ENCODE measurements at regions not wholly inside any gene's neighbourhood (a gene's known extent, or its start where the extent isn't known, plus 50 kb on each side); places are given as distances from the start of the nearest gene placed in this dataset.

- Histone ChIP-seq H3K9me3 (no peaks in the 10 kb centered on the region), H3K27me3 (no peaks in the 10 kb centered on the region), H3K36me3 (no peaks in the 10 kb centered on the region), H3K4me3 (no peak overlapping the region)
- no peak for DNase-seq
Measured at GRCh38 chr4:127045861-127046260, 586.9 kb upstream of the INTU start.

GRCh38 chr4:127047930-127048329 lies 584.8 kb upstream of the INTU start:
- DNase-seq = no peak
- Histone ChIP-seq H3K36me3 (no peaks in the 10 kb centered on the region), H3K4me3 (no peak overlapping the region), H3K27me3 (no peaks in the 10 kb centered on the region), H3K9me3 (no peaks in the 10 kb centered on the region)

GRCh38 chr4:127048376-127049044 lies 584.2 kb upstream of the INTU start:
- Histone ChIP-seq H3K27me3 (no peaks in the 10 kb centered on the region), H3K9me3 (no peaks in the 10 kb centered on the region), H3K4me3 (no peak overlapping the region), H3K36me3 (no peaks in the 10 kb centered on the region)
- no peak for DNase-seq

- Histone ChIP-seq H3K4me3 (no peak overlapping the region), H3K36me3 (no peaks in the 10 kb centered on the region), H3K9me3 (no peaks in the 10 kb centered on the region), H3K27me3 (no peaks in the 10 kb centered on the region)
- DNase-seq = no peak
Measured at GRCh38 chr4:127049526-127049925, 583.2 kb upstream of the INTU start.

- Histone ChIP-seq H3K9me3 (no peaks in the 10 kb centered on the region), H3K36me3 (no peaks in the 10 kb centered on the region), H3K27me3 (no peaks in the 10 kb centered on the region), H3K4me3 (no peak overlapping the region)
- DNase-seq = no peak
Measured at GRCh38 chr4:127052742-127053141, 580.0 kb upstream of the INTU start.

- H3K9me3 ChIP-seq = no peaks in the 10 kb centered on the region
- H3K27me3 ChIP-seq = no peaks in the 10 kb centered on the region
- H3K36me3 ChIP-seq = no peaks in the 10 kb centered on the region
- H3K4me3 ChIP-seq = no peak overlapping the region
- peak; percentile 66 for DNase-seq
Measured at GRCh38 chr4:127055357-127055756, 577.4 kb upstream of the INTU start.

- Histone ChIP-seq H3K27me3 (no peaks in the 10 kb centered on the region), H3K4me3 (no peak overlapping the region), H3K9me3 (no peaks in the 10 kb centered on the region), H3K36me3 (no peaks in the 10 kb centered on the region)
- DNase-seq = no peak
Measured at GRCh38 chr4:127069675-127070074, 563.1 kb upstream of the INTU start.

- no peaks in the 10 kb centered on the region for H3K9me3 ChIP-seq
- no peak for DNase-seq
- no peak overlapping the region for H3K4me3 ChIP-seq
- H3K36me3 ChIP-seq = no peaks in the 10 kb centered on the region
- no peaks in the 10 kb centered on the region for H3K27me3 ChIP-seq
Measured at GRCh38 chr4:127071443-127071842, 561.3 kb upstream of the INTU start.

GRCh38 chr4:127080141-127080540 lies 552.6 kb upstream of the INTU start:
- Histone ChIP-seq H3K27me3 (no peaks in the 10 kb centered on the region), H3K36me3 (no peaks in the 10 kb centered on the region), H3K4me3 (no peak overlapping the region), H3K9me3 (no peaks in the 10 kb centered on the region)
- DNase-seq = no peak

- DNase-seq = no peak
- H3K9me3 ChIP-seq = no peaks in the 10 kb centered on the region
- no peaks in the 10 kb centered on the region for H3K27me3 ChIP-seq
- no peaks in the 10 kb centered on the region for H3K36me3 ChIP-seq
- no peak overlapping the region for H3K4me3 ChIP-seq
Measured at GRCh38 chr4:127081041-127081440, 551.7 kb upstream of the INTU start.

- DNase-seq = no peak
Measured at GRCh38 chr4:127082986-127083385, 549.8 kb upstream of the INTU start.

GRCh38 chr4:127084666-127085065 lies 548.1 kb upstream of the INTU start:
- Histone ChIP-seq H3K9me3 (no peaks in the 10 kb centered on the region), H3K36me3 (no peaks in the 10 kb centered on the region), H3K4me3 (no peak overlapping the region), H3K27me3 (no peaks in the 10 kb centered on the region)
- no peak for DNase-seq

More at GRCh38 chr4:127082986-127083385, 549.8 kb upstream of the INTU start:
- no peaks in the 10 kb centered on the region for H3K9me3 ChIP-seq
- no peaks in the 10 kb centered on the region for H3K27me3 ChIP-seq
- H3K4me3 ChIP-seq = no peak overlapping the region
- H3K36me3 ChIP-seq = no peaks in the 10 kb centered on the region

- DNase-seq = no peak
- Histone ChIP-seq H3K9me3 (no peaks in the 10 kb centered on the region), H3K36me3 (no peaks in the 10 kb centered on the region), H3K27me3 (no peaks in the 10 kb centered on the region), H3K4me3 (no peak overlapping the region)
Measured at GRCh38 chr4:127097061-127097460, 535.7 kb upstream of the INTU start.

GRCh38 chr4:127102361-127102760 lies 530.4 kb upstream of the INTU start:
- DNase-seq = no peak
- Histone ChIP-seq H3K9me3 (no peaks in the 10 kb centered on the region), H3K27me3 (no peaks in the 10 kb centered on the region), H3K36me3 (no peaks in the 10 kb centered on the region), H3K4me3 (no peak overlapping the region)

- Histone ChIP-seq H3K27me3 (no peaks in the 10 kb centered on the region), H3K9me3 (peaks cover 4% of the 10 kb centered on the region; the same call in 1 of the 2 replicates), H3K4me3 (no peak overlapping the region), H3K36me3 (no peaks in the 10 kb centered on the region)
- no peak for DNase-seq
Measured at GRCh38 chr4:127103681-127104115, 529.1 kb upstream of the INTU start.

GRCh38 chr4:127113844-127114362 lies 518.9 kb upstream of the INTU start:
- no peak for DNase-seq
- no peaks in the 10 kb centered on the region for H3K27me3 ChIP-seq
- no peaks in the 10 kb centered on the region for H3K9me3 ChIP-seq
- H3K36me3 ChIP-seq = no peaks in the 10 kb centered on the region
- H3K4me3 ChIP-seq = no peak overlapping the region

GRCh38 chr4:127118681-127119080 lies 514.1 kb upstream of the INTU start:
- H3K27me3 ChIP-seq = no peaks in the 10 kb centered on the region
- no peak overlapping the region for H3K4me3 ChIP-seq
- no peaks in the 10 kb centered on the region for H3K36me3 ChIP-seq
- H3K9me3 ChIP-seq = no peaks in the 10 kb centered on the region
- DNase-seq = no peak

- H3K36me3 ChIP-seq = no peaks in the 10 kb centered on the region
- no peaks in the 10 kb centered on the region for H3K27me3 ChIP-seq
- no peaks in the 10 kb centered on the region for H3K9me3 ChIP-seq
- no peak for DNase-seq
- H3K4me3 ChIP-seq = no peak overlapping the region
Measured at GRCh38 chr4:127120441-127121090, 512.2 kb upstream of the INTU start.
